Parathyroid adenoma (tissue), 2 donors: ENCODE measurements at regions not wholly inside any gene's neighbourhood (a gene's known extent, or its start where the extent isn't known, plus 50 kb on each side); places are given as distances from the start of the nearest gene placed in this dataset.

Experiments
- H2AFZ ChIP-seq: fragments of 300-600 bp; sonication (generic); one replicate; pipeline ENCODE4 v1.7.0; 2017; ENCODE audit warnings: antibody characterized with exemption, mild to moderate bottlenecking
- H3K27ac ChIP-seq: fragments of 300-600 bp; sonication (generic); one replicate; pipeline ENCODE4 v1.7.0; 2017
- H3K27me3 ChIP-seq: fragments of 300-600 bp; sonication (generic); one replicate; pipeline ENCODE4 v1.7.0; 2017; ENCODE audit warnings: low read length; ENCODE audit not compliant: control insufficient read depth, insufficient read depth
- H3K36me3 ChIP-seq: fragments of 300-600 bp; sonication (generic); one replicate; pipeline ENCODE4 v1.7.0; 2017; ENCODE audit warnings: low read length; ENCODE audit not compliant: control insufficient read depth, insufficient read depth
- H3K4me1 ChIP-seq: fragments of 300-600 bp; sonication (generic); one replicate; pipeline ENCODE4 v1.7.0; 2017; ENCODE audit warnings: control low read depth
- H3K4me2 ChIP-seq: fragments of 300-600 bp; sonication (generic); one replicate; pipeline ENCODE4 v1.7.0; 2017; ENCODE audit warnings: low read length
- H3K4me3 ChIP-seq: fragments of 300-600 bp; sonication (generic); one replicate; pipeline ENCODE4 v1.7.0; 2017; ENCODE audit warnings: low read depth, low read length
- H3K79me2 ChIP-seq: fragments of 300-600 bp; sonication (generic); one replicate; pipeline ENCODE4 v1.7.0; 2017; ENCODE audit warnings: control low read depth
- H3K9ac ChIP-seq: fragments of 300-600 bp; sonication (generic); one replicate; pipeline ENCODE4 v1.7.0; 2017; ENCODE audit warnings: mild to moderate bottlenecking
- H3K9me3 ChIP-seq: fragments of 300-600 bp; sonication (generic); one replicate; pipeline ENCODE4 v1.7.0; 2017; ENCODE audit warnings: low read length; ENCODE audit not compliant: control insufficient read depth
- TF ChIP-seq, protein P1 (sequence below): fragments of 300-600 bp; sonication (generic); IDR thresholded peaks from one replicate; pipeline ENCODE4 v1.7.0; 2017; ENCODE audit warnings: antibody characterized with exemption, mild to moderate bottlenecking
- donor health status: primary hyperparathyroidism.

- no peaks in the 10 kb centered on the region for H3K9me3 ChIP-seq
- no peak overlapping the region for H3K4me2 ChIP-seq
- H3K9ac ChIP-seq: no peak overlapping the region
- no peak overlapping the region for H3K4me3 ChIP-seq
- H3K27ac ChIP-seq: no peak overlapping the region
- H3K4me1 ChIP-seq: no peaks in the 10 kb centered on the region
- H3K27me3 ChIP-seq: no peaks in the 10 kb centered on the region
- TF ChIP-seq, protein P1, sequence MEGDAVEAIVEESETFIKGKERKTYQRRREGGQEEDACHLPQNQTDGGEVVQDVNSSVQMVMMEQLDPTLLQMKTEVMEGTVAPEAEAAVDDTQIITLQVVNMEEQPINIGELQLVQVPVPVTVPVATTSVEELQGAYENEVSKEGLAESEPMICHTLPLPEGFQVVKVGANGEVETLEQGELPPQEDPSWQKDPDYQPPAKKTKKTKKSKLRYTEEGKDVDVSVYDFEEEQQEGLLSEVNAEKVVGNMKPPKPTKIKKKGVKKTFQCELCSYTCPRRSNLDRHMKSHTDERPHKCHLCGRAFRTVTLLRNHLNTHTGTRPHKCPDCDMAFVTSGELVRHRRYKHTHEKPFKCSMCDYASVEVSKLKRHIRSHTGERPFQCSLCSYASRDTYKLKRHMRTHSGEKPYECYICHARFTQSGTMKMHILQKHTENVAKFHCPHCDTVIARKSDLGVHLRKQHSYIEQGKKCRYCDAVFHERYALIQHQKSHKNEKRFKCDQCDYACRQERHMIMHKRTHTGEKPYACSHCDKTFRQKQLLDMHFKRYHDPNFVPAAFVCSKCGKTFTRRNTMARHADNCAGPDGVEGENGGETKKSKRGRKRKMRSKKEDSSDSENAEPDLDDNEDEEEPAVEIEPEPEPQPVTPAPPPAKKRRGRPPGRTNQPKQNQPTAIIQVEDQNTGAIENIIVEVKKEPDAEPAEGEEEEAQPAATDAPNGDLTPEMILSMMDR: no peak
- H2AFZ ChIP-seq: no peak overlapping the region
- H3K79me2 ChIP-seq: no peaks in the 10 kb centered on the region
- H3K36me3 ChIP-seq: no peaks in the 10 kb centered on the region
Measured at GRCh38 chr4:64146030-64146429, 263.2 kb downstream of the TECRL start.

DNA sequence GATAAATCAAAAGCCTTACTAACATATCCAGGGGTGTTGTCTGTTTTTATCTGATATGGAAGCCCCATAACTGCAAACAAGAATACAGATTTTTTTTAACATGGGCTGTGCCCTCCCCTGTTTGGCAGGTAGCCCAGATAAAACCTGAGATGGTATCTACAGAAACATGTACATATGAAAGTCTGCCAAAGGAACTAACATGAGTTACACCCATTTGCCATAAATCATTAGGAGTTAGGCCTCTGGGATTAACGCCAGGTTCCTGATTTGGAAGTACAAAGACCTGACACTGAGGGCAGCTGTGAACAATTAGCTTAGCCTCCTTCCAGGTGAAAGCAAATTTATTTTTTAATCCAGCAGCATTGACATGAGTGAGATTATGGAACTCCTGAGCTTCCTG lies 264.3 kb downstream of the TECRL start:
- Histone ChIP-seq H3K9ac (no peak overlapping the region), H3K4me2 (no peak overlapping the region), H3K9me3 (no peaks in the 10 kb centered on the region), H2AFZ (no peak overlapping the region), H3K27ac (no peak overlapping the region), H3K4me1 (no peaks in the 10 kb centered on the region), H3K27me3 (no peaks in the 10 kb centered on the region), H3K36me3 (no peaks in the 10 kb centered on the region), H3K79me2 (no peaks in the 10 kb centered on the region), H3K4me3 (no peak overlapping the region)
- TF ChIP-seq, protein P1: no peak

GRCh38 chr4:64130907-64131306 lies 278.3 kb downstream of the TECRL start:
- Histone ChIP-seq H2AFZ (no peak overlapping the region), H3K9me3 (no peaks in the 10 kb centered on the region), H3K9ac (no peak overlapping the region), H3K27me3 (no peaks in the 10 kb centered on the region), H3K79me2 (no peaks in the 10 kb centered on the region), H3K27ac (no peak overlapping the region), H3K36me3 (no peaks in the 10 kb centered on the region), H3K4me2 (no peak overlapping the region), H3K4me3 (no peak overlapping the region), H3K4me1 (no peaks in the 10 kb centered on the region)
- TF ChIP-seq, protein P1: no peak

DNA sequence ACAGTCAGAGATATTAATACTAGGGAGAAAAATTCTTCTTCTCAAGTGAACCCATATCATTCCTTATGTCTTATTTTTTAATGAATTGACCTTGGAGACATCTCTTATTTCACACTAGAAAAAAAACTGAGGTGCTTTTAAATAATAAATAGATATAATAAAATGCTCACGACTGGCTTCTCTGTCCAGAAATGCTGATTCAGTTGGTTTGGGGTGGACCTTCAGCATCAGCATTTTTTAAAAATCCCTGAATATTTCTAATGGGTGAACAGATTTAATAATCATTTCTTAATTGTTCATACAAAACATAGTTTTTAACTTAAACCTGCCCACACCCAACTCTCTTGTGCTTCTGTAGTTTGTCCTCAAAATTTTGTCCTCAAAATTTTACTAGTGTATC lies 283.9 kb downstream of the TECRL start:
- Histone ChIP-seq H3K4me2 (no peak overlapping the region), H3K36me3 (no peaks in the 10 kb centered on the region), H2AFZ (no peak overlapping the region), H3K9ac (no peak overlapping the region), H3K9me3 (no peaks in the 10 kb centered on the region), H3K4me3 (no peak overlapping the region), H3K27ac (no peak overlapping the region), H3K4me1 (no peaks in the 10 kb centered on the region), H3K79me2 (no peaks in the 10 kb centered on the region), H3K27me3 (no peaks in the 10 kb centered on the region)
- TF ChIP-seq, protein P1: no peak

DNA sequence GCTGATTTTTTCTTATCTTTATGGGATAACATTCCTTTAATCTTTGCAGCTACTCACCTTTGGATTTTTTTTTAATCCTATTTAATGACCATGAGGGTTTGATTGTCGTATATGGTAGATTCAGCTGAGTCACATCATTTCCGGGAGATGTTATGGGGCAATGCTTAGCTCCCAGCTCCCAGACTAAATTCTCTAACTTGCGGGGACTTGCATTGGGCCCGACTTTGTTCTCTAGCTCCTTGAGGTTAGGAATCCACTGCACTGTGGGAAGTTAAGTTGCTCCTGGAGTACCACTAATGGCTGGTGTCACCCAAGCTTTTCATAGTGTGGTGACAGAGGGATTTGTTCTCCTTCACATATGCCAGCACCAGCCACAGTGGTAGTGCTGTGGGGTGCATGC lies 287.4 kb downstream of the TECRL start:
- Histone ChIP-seq H3K4me3 (no peak overlapping the region), H3K79me2 (no peaks in the 10 kb centered on the region), H2AFZ (no peak overlapping the region), H3K9me3 (no peaks in the 10 kb centered on the region), H3K4me1 (no peaks in the 10 kb centered on the region), H3K4me2 (no peak overlapping the region), H3K27me3 (no peaks in the 10 kb centered on the region), H3K36me3 (no peaks in the 10 kb centered on the region), H3K9ac (no peak overlapping the region), H3K27ac (no peak overlapping the region)
- TF ChIP-seq, protein P1: no peak
